Left ventricle myocardium superior (tissue), 1 donor: ENCODE measurements at regions not wholly inside any gene's neighbourhood (a gene's known extent, or its start where the extent isn't known, plus 50 kb on each side); places are given as distances from the start of the nearest gene placed in this dataset.

Source experiments
- ATAC-seq: fragments of 200-7000 bp; cut with Tn5 transposase; one replicate; pipeline ENCODE4 v1.9.1; 2020; ENCODE audit warnings: mild to moderate bottlenecking, moderate library complexity
- DNase-seq: peaks from one replicate; pipeline ENCODE4 v3.0.0-alpha.2; 2020
- intact Hi-C: fragments of 100-400 bp; cut with micrococcal nuclease; formaldehyde crosslinking; loops from one replicate; pipeline ENCODE4 v1.11.0; 2022
- donor health status: DM: no; HTN: yes; CAD: no; lungs with severe emphysema.

- no peak for DNase-seq
- intact Hi-C loops, result no loop called here
- ATAC-seq, result no peak
Observed at GRCh38 chr10:10332786-10333185, 684.9 kb upstream of the CELF2 start.

- no peak for ATAC-seq
- intact Hi-C loops, result no loop called here
- no peak for DNase-seq
Observed at GRCh38 chr10:10333622-10334021, 684.0 kb upstream of the CELF2 start.

- intact Hi-C loops, result no loop called here
- DNase-seq (no peak), ATAC-seq (no peak)
Observed at GRCh38 chr10:10338339-10338738, 679.3 kb upstream of the CELF2 start.

- intact Hi-C loops, result no loop called here
- DNase-seq (no peak), ATAC-seq (no peak)
Observed at GRCh38 chr10:10346390-10347150, 671.1 kb upstream of the CELF2 start.

- ATAC-seq (no peak), DNase-seq (no peak)
- intact Hi-C loops, result no loop called here
Observed at GRCh38 chr10:10350050-10350449, 667.6 kb upstream of the CELF2 start.

GRCh38 chr10:10351451-10351850 lies 666.2 kb upstream of the CELF2 start:
- intact Hi-C loops, result no loop called here
- DNase-seq (no peak), ATAC-seq (no peak)

- intact Hi-C loops, result no loop called here
- DNase-seq (no peak), ATAC-seq (no peak)
Observed at GRCh38 chr10:10353326-10353868, 664.3 kb upstream of the CELF2 start.

- intact Hi-C loops, result no loop called here
- ATAC-seq (peak; percentile 52), DNase-seq (no peak)
Observed at GRCh38 chr10:10359263-10359662, 658.4 kb upstream of the CELF2 start.

- ATAC-seq (no peak), DNase-seq (no peak)
- intact Hi-C loops, result no loop called here
Observed at GRCh38 chr10:10361301-10361885, 656.3 kb upstream of the CELF2 start.

- ATAC-seq (no peak), DNase-seq (no peak)
- intact Hi-C loops, result no loop called here
Observed at GRCh38 chr10:10362800-10363199, 654.9 kb upstream of the CELF2 start.

- DNase-seq (no peak), ATAC-seq (no peak)
- intact Hi-C loops, result no loop called here
Observed at GRCh38 chr10:10363217-10363616, 654.5 kb upstream of the CELF2 start.

- no peak for DNase-seq
- intact Hi-C loops, result no loop called here
- ATAC-seq, result no peak
Observed at GRCh38 chr10:10364902-10365301, 652.8 kb upstream of the CELF2 start.

- no peak for ATAC-seq
- intact Hi-C loops, result no loop called here
Observed at GRCh38 chr10:10365676-10366075, 652.0 kb upstream of the CELF2 start.

GRCh38 chr10:10366836-10367235 lies 650.8 kb upstream of the CELF2 start:
- no peak for ATAC-seq
- intact Hi-C loops, result no loop called here

More at GRCh38 chr10:10365676-10366075, 652.0 kb upstream of the CELF2 start:
- DNase-seq, result no peak

GRCh38 chr10:10367264-10367663 lies 650.4 kb upstream of the CELF2 start:
- ATAC-seq (no peak), DNase-seq (no peak)
- intact Hi-C loops, result no loop called here

More at GRCh38 chr10:10366836-10367235, 650.8 kb upstream of the CELF2 start:
- no peak for DNase-seq

GRCh38 chr10:10368951-10369576 lies 648.6 kb upstream of the CELF2 start:
- ATAC-seq, result no peak
- DNase-seq, result no peak
- intact Hi-C loops, result no loop called here

GRCh38 chr10:10385831-10386230 lies 631.8 kb upstream of the CELF2 start:
- intact Hi-C loops, result no loop called here
- DNase-seq, result no peak
- no peak for ATAC-seq

GRCh38 chr10:10389182-10389581 lies 628.5 kb upstream of the CELF2 start:
- intact Hi-C loops, result no loop called here
- ATAC-seq, result no peak
- no peak for DNase-seq

GRCh38 chr10:10392511-10392910 lies 625.2 kb upstream of the CELF2 start:
- intact Hi-C loops, result no loop called here
- ATAC-seq (no peak), DNase-seq (no peak)

GRCh38 chr10:10394933-10395658 lies 622.6 kb upstream of the CELF2 start:
- no peak for ATAC-seq
- DNase-seq, result no peak
- intact Hi-C loops, result no loop called here
